NOMO-1 (cell line): ENCODE measurements at regions not wholly inside any gene's neighbourhood (a gene's known extent, or its start where the extent isn't known, plus 50 kb on each side); places are given as distances from the start of the nearest gene placed in this dataset.
A peak's percentile ranks its signal among the peaks of the same experiment; 100 is the strongest.

Source experiments
- DNase-seq, 2 experiments: peaks; one replicate each; lab custom pipeline; 2025; ENCODE audit not compliant: unreplicated experiment in 2 of 2; lab: John Stamatoyannopoulos, UW

DNA sequence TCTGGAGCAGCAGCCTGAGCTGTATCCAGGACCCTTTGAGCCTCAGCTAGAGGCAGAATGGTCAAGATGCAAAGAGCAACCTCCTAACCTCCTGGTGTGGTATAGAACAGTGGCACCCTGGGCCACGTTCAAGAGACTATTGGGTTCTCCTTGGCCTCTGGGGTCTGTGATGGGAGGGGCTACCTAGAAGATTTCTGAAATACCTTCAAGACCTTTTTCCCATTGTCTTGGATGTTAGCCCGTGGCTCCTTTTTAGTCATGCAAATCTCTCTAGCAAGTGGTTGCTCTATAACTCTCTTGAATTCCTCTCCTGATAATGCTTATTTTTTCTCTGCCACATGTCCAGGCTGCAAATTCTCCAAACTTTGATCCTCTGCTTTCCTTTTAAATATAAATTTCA is 106.3 kb upstream of the SULT1C3 start:
- DNase-seq = no peak

DNA sequence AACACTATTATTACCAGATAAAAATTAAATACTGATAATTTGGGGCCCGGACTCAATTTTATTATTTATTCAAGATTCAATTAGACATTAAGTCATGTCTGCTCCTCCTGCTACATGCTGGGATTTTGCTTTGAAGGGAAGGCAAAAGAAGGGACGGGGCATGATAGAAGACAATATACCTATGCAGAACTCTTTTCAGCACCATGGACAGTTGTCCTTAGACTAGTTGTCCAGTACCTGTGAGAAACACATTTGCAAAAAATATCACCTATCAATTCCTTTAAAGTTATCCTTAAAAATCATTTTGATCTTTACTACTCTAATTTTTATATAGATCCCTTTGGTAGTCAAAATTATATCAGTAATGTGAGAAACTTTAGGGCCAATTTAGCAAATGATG is 100.2 kb upstream of the SULT1C3 start:
- DNase-seq = no peak

DNA sequence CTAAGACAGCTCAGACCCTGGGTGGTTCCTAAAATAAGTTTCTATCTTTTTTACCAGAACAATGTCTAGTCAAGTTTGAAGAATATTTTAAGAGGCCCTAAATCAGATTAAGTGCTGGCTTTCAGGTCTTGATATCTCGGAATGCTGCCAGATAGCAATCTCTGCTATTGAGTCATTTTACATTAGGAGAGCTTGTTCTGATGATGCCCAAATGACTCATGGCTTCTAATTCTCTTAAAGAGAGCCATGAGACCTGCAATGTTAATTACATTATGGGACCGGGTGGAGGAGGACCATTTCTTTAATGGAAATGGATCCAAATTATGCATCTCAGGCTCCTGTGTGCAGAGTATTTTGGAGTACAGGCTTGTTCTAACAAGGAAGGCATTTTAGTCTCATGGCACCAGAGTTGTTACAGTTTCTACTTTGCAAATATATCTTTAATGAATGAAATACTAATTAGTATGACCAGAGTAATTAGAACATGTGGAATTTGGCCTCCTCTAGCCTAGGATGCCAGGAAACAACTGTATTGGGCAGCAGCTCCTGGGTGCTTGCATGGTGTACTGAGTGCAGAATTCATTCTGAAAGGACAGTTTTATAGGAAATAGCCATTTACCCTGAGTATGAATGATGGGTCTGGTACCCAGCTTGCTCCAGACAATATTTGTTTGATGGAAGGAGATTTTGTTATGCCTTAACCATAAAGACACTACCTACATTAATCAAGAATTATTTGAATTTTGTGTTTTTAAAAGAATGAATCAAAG is 94.0 kb upstream of the SULT1C3 start:
- DNase-seq = no peak

DNA sequence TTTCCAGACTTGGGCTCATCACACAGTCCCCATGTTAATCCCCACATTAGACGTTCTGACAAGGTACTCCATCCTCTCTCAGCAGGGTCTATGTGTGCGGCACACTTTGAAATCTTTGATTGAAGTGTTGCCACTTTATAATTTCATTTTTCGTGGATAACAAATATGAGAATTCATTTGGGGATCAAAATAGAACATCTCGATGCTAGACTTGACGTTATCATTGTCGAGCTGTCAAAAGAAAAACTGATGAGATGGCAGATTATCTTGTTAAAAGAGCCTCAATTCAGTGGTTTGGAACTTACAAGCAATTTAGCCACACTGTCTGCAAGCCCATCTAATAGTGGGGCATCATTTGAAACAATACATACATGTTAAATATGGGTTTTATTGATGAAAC is 91.2 kb upstream of the SULT1C3 start:
- no peak for DNase-seq

DNA sequence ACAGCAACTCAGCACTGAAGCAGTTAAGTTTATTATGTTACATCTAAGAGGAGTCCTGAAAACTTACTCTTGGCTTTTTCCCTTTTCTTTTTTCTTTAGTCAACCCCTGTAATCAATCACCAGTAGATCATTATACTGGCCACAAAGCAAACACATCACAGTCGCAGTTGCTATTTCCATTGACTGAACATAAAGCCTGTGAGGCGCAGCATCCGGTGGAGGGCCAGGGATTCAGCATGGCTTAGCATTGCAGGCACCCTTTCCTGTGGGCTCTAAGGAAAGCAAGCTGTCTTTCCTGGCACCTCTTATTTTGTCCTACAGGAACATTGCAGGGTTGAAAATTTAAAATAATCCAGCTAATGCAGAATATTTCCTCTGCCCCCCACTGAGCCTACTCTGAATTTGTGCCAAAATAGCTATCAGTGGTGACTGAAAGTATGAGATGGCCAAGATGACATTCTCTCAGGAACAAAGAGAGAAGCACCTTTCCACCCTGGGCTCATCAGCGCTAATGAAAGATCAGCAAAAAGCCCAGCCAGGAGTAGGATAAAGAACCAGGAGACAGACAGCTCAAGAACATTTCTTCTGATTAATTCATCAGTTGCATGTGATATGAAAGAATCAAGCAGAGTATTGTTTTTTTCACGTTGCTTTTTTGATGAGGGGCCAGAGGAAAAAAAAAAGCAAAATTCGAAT is 85.3 kb upstream of the SULT1C3 start:
- DNase-seq = no peak

DNA sequence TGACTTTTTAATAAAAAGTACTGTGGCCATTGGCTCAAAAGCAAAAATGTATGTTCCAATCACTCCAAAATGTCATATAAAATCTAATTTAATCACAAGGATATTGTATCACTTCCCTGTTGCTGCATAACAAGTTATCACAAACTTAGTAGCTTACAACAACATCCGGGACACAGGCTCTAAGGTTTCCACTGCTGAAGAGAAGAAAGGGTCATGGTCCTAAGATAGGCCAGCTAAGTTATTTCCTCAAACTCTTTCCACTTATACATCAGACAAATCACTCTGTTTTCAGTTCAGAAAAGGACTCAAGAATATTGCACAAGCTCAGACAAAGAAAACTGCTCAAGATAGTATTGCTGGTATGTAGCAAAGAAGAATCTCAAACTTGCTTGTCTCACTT is 78.5 kb upstream of the SULT1C3 start:
- no peak for DNase-seq

DNA sequence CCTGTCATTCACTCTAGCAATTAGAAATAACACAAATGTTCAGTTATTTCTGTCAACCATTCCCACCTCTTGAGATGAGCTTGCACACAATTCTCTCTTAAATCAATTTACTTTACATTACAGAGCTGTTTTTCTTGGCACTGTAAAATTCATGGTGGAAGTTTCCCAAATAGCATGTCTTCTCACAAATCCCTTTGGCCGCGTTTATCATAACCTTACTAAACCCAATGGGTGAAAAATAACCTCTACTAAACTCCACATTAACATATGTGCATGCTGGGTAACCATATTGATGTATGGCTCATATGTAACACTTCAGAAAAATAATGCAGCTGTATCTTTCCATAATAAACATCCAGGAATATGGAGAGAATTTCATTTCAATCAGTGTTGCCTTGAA is 75.5 kb upstream of the SULT1C3 start:
- no peak for DNase-seq

DNA sequence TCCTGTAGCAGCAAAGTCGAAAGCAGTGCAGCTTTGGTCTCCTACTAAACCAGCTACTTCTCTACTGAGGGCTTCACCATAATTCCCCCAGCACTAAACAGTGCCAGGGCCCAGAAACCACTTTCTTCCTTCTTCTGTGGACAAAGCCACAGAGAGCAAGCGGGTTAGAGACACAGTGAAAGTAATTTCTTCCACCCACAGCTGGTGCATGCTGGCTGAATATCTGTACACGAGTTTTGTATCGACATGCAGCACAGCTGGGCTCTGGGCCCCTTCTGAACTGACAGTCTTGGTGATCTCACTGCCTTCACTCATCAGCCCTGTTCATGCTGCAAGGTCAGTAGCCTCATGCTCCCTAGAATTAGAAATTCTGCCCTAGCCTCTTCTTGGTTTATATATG is 74.0 kb upstream of the SULT1C3 start:
- DNase-seq = no peak

DNA sequence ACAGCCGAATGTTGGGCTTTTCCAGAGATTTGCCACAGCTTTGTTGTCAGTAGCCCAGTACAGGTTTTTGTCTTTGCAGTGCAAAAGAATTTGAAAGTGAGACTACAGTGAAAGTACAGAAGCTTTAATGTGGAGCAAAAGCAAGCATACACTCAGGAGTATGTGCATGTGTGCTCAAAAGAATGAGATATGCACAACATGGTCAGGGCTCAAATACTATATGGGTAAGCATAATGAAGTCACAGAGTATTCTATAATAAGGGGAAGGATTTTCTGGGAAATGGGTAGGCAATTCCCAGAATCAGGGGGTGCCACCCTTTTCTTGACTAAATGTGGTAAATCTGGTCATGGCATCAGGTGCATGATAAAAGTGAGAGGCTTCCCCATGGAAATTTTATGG is 72.1 kb upstream of the SULT1C3 start:
- DNase-seq = no peak

DNA sequence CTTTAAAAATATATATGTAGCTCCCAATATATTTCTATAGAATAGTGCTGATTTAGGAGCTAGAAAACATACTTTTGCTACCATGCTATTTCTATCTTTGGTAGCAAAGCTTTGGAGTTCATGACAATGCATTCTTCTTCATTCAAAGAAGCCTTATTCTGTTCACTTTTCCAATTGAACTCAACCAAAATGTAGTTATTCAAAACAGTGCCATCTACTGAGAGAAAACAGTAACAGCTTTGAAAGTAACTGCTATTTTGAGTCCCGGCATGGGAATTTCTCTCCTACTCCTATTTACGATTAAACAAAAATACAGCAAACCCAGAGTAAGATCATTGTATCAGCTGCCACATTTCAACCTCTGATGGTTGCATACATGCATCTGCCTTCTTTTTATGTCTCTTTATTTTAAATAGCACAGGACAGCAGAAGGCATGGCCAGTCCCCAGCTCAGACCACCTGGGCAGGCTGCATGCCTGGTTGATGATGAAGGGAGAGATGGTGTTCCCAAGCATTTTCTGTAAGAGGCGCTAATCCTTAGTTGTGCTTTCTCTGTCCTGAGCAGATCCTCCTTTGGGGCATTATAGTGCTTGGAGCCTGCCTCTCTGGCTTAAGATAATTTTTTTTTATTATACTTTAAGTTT is 69.7 kb upstream of the SULT1C3 start:
- peak in 1 of 2 experiments; percentile 4 for DNase-seq

DNA sequence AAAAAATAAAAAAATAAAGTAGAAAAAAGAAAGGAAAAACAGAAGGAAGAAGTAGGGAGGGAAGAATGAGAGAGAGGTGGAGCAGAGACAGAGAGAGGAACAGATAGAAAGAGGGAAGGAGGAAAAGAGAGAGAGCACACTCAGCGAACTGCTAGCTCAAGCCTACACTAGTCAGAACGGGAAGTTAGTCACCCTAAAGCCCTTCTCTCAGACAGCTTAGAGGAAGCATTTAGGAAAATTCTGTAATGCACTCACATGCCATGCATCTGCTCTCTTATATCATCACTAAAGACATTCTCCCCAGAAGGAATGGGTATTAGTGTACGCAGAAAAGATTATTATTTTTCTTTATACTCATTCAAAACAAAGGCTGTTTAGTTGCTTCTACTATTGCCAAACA is 68.1 kb upstream of the SULT1C3 start:
- DNase-seq = no peak

DNA sequence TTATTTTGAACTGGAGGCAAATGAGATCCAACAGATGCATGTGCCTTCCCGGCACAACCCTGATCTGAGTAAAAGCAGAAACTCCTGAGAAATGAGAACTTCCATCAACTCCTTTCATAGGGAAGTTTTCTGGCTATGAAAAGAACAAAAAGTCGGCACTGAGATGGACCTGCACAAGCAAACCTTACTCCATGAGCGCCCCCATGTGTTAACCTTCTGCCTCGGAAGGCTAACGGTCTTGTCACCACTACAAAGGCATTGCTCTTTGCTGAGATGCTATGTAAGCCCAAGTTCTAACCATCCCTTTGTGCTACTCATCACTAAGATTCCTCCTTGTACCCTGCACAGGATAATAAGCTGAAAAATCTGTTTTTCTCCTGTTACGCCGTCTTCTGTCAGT is 57.3 kb upstream of the SULT1C3 start:
- no peak for DNase-seq

DNA sequence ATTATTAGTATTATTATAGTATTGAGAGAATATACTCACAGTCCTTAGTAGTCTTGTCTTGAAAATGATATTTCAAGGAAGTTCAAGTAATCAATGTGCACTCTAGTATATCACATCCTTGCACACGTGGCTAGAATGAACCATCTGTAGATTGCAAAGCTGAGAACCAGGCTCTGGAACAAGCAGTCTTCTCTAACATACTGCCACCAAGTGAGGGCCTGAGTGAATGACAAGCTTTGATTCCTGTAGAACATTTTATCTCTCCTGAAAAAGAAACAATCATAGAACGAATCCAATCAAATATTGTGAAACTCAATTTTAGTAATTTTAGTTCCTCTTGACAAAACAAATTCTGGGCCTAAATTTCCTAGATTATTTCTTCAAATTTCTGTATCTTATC is 55.3 kb upstream of the SULT1C3 start:
- no peak for DNase-seq

DNA sequence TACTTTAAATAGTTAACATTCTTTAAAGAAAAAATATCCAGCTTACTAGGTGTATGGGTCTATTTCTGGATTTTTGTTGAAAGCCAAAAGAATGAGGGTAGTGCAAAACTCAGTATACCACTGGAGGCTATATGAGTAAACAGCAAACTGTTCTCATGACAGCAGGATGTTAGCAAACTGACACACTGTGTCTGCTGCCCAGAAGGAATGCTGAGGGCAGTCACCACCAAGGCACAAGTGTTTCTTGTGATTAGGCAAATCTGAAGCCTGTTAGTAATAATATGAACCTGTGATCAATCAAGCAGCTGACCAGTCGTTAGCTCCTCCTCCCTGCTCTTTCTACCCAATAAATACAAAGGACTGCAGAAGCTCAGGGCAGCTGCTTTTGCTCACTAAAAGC is 50.5 kb upstream of the SULT1C3 start:
- DNase-seq = no peak
